Neuron (in vitro differentiated cells): ENCODE measurements at regions not wholly inside any gene's neighbourhood (a gene's known extent, or its start where the extent isn't known, plus 50 kb on each side); places are given as distances from the start of the nearest gene placed in this dataset.

Experiments
- H2AFZ ChIP-seq: one replicate; pipeline ENCODE4 v1.6.1; 2013; ENCODE audit warnings: low read depth, mild to moderate bottlenecking, inconsistent platforms, low read length, moderate library complexity
- H3K27me3 ChIP-seq: one replicate; pipeline ENCODE4 v1.6.1; 2013; ENCODE audit warnings: low read length; ENCODE audit not compliant: insufficient read depth
- H3K36me3 ChIP-seq: one replicate; pipeline ENCODE4 v1.6.1; 2013; ENCODE audit warnings: low read length; ENCODE audit not compliant: insufficient read depth
- H3K4me1 ChIP-seq: one replicate; pipeline ENCODE4 v1.6.1; 2013; ENCODE audit warnings: low read length; ENCODE audit not compliant: insufficient read depth
- H3K4me3 ChIP-seq: 2 replicates; pipeline ENCODE4 v1.5.1; 2013; ENCODE audit warnings: mild to moderate bottlenecking, low read length, moderate library complexity
- H3K9me3 ChIP-seq: one replicate; pipeline ENCODE4 v1.6.1; 2013; ENCODE audit warnings: low read length

GRCh38 chr10:131559450-131559911, 248.0 kb upstream of the TCERG1L start:
- Histone ChIP-seq H3K4me1 (no peaks in the 10 kb centered on the region), H2AFZ (no peak overlapping the region), H3K9me3 (no peaks in the 10 kb centered on the region), H3K27me3 (peaks cover 3% of the 10 kb centered on the region), H3K36me3 (no peaks in the 10 kb centered on the region), H3K4me3 (no peak overlapping the region)

DNA sequence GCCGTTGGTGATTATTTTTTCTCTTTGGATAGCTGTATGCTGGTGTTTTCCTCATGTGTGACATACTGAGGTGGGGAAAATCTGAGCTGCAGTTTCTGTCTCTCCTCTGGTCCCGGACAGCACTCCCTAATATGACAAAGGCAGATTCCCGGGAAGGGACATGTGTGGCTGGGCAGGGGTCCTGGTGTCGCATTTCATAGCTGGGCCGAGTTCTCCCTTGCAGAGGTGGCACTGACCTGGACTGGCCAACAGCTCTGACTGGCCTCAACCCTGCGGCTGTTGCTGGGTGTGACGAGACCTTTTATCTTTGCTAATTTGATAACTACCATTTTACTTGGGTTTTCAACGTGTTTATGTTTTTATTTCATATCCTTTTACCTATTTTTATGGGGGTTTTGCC, 248.6 kb upstream of the TCERG1L start:
- H3K36me3 ChIP-seq: no peaks in the 10 kb centered on the region
- peaks cover 3% of the 10 kb centered on the region for H3K27me3 ChIP-seq
- H3K4me3 ChIP-seq: no peak overlapping the region
- no peaks in the 10 kb centered on the region for H3K9me3 ChIP-seq
- no peak overlapping the region for H2AFZ ChIP-seq
- H3K4me1 ChIP-seq: no peaks in the 10 kb centered on the region

GRCh38 chr10:131560706-131561355, 249.3 kb upstream of the TCERG1L start:
- Histone ChIP-seq H3K27me3 (peaks cover 3% of the 10 kb centered on the region), H3K4me3 (no peak overlapping the region), H3K36me3 (no peaks in the 10 kb centered on the region), H2AFZ (no peak overlapping the region), H3K4me1 (no peaks in the 10 kb centered on the region), H3K9me3 (no peaks in the 10 kb centered on the region)

GRCh38 chr10:131561897-131562296, 250.4 kb upstream of the TCERG1L start:
- no peak overlapping the region for H2AFZ ChIP-seq
- H3K4me3 ChIP-seq: no peak overlapping the region
- H3K36me3 ChIP-seq: no peaks in the 10 kb centered on the region
- no peaks in the 10 kb centered on the region for H3K9me3 ChIP-seq
- H3K4me1 ChIP-seq: no peaks in the 10 kb centered on the region
- H3K27me3 ChIP-seq: peaks cover 3% of the 10 kb centered on the region

- Histone ChIP-seq H3K27me3 (peaks cover 3% of the 10 kb centered on the region), H3K4me1 (no peaks in the 10 kb centered on the region), H3K4me3 (no peak overlapping the region), H3K36me3 (no peaks in the 10 kb centered on the region), H2AFZ (no peak overlapping the region), H3K9me3 (no peaks in the 10 kb centered on the region)
Observed at GRCh38 chr10:131563411-131563810, 251.9 kb upstream of the TCERG1L start.

- H3K36me3 ChIP-seq: no peaks in the 10 kb centered on the region
- H2AFZ ChIP-seq: no peak overlapping the region
- no peak overlapping the region for H3K4me3 ChIP-seq
- no peaks in the 10 kb centered on the region for H3K9me3 ChIP-seq
- H3K4me1 ChIP-seq: no peaks in the 10 kb centered on the region
- no peaks in the 10 kb centered on the region for H3K27me3 ChIP-seq
Observed at GRCh38 chr10:131567279-131568162, 256.0 kb upstream of the TCERG1L start.

GRCh38 chr10:131568866-131569265, 257.3 kb upstream of the TCERG1L start:
- Histone ChIP-seq H3K36me3 (no peaks in the 10 kb centered on the region), H3K4me1 (no peaks in the 10 kb centered on the region), H3K4me3 (no peak overlapping the region), H2AFZ (no peak overlapping the region), H3K27me3 (no peaks in the 10 kb centered on the region), H3K9me3 (no peaks in the 10 kb centered on the region)

- Histone ChIP-seq H3K4me1 (no peaks in the 10 kb centered on the region), H3K36me3 (no peaks in the 10 kb centered on the region), H2AFZ (no peak overlapping the region), H3K27me3 (peaks cover under 1% of the 10 kb centered on the region), H3K9me3 (no peaks in the 10 kb centered on the region), H3K4me3 (no peak overlapping the region)
Observed at GRCh38 chr10:131569851-131570715, 258.6 kb upstream of the TCERG1L start.

GRCh38 chr10:131570716-131571307, 259.3 kb upstream of the TCERG1L start:
- Histone ChIP-seq H3K9me3 (no peaks in the 10 kb centered on the region), H3K27me3 (peaks cover 3% of the 10 kb centered on the region), H2AFZ (no peak overlapping the region), H3K36me3 (no peaks in the 10 kb centered on the region), H3K4me3 (no peak overlapping the region), H3K4me1 (no peaks in the 10 kb centered on the region)

GRCh38 chr10:131571346-131571745, 259.8 kb upstream of the TCERG1L start:
- no peaks in the 10 kb centered on the region for H3K9me3 ChIP-seq
- peaks cover 3% of the 10 kb centered on the region for H3K27me3 ChIP-seq
- no peaks in the 10 kb centered on the region for H3K4me1 ChIP-seq
- no peaks in the 10 kb centered on the region for H3K36me3 ChIP-seq
- no peak overlapping the region for H3K4me3 ChIP-seq
- H2AFZ ChIP-seq: no peak overlapping the region

DNA sequence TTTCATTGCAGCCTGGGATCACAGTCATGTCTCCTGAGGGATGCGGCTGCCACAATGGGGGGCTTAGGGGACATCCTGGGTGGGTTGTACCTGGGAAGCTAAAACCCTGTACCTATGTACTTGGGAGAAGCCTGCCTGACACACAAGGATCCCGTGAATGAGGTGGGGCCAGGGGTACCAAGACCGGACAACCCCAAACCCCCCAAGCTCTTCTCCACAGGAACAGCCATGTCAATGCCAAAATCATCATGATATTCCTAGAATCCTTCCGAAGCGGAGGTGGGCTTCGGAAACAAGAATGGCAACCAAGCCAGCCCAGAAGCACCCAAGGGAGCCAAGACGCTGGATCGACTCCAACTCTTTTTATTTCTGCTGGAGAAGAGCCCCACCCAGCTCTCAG, 260.3 kb upstream of the TCERG1L start:
- no peak overlapping the region for H2AFZ ChIP-seq
- no peak overlapping the region for H3K4me3 ChIP-seq
- H3K4me1 ChIP-seq: no peaks in the 10 kb centered on the region
- H3K27me3 ChIP-seq: peaks cover 3% of the 10 kb centered on the region
- H3K36me3 ChIP-seq: no peaks in the 10 kb centered on the region
- no peaks in the 10 kb centered on the region for H3K9me3 ChIP-seq

GRCh38 chr10:131573256-131573655, 261.7 kb upstream of the TCERG1L start:
- no peak overlapping the region for H2AFZ ChIP-seq
- no peaks in the 10 kb centered on the region for H3K9me3 ChIP-seq

More at GRCh38 chr10:131573256-131573655, 261.7 kb upstream of the TCERG1L start:
- Histone ChIP-seq H3K4me3 (no peak overlapping the region), H3K36me3 (no peaks in the 10 kb centered on the region), H3K4me1 (no peaks in the 10 kb centered on the region), H3K27me3 (peaks cover 3% of the 10 kb centered on the region)
